Activated effector memory CD4-positive, alpha-beta T cell treated with anti-CD3 and anti-CD28 coated beads, Interleukin-2, amount 50 U/mL, for 16 hours (primary cell): ENCODE measurements at regions not wholly inside any gene's neighbourhood (a gene's known extent, or its start where the extent isn't known, plus 50 kb on each side); places are given as distances from the start of the nearest gene placed in this dataset.

Experiments
- DNase-seq: peaks from one replicate; pipeline ENCODE4 v3.0.0-alpha.2; 2020

GRCh38 chr14:49220492-49220891 lies 365.7 kb downstream of the RPS29 start:
- DNase-seq: no peak

GRCh38 chr14:49218436-49219092 lies 367.6 kb downstream of the RPS29 start:
- no peak for DNase-seq

GRCh38 chr14:49212721-49213120 lies 373.5 kb downstream of the RPS29 start:
- DNase-seq: no peak

GRCh38 chr14:49209416-49209815 lies 376.8 kb downstream of the RPS29 start:
- no peak for DNase-seq

GRCh38 chr14:49206828-49207227 lies 379.4 kb downstream of the RPS29 start:
- DNase-seq: no peak

- no peak for DNase-seq
These were observed 382.5 kb downstream of the RPS29 start for GRCh38 chr14:49203676-49204075.

GRCh38 chr14:49199159-49199558 lies 387.0 kb downstream of the RPS29 start:
- no peak for DNase-seq

GRCh38 chr14:49196327-49196726 lies 389.9 kb downstream of the RPS29 start:
- no peak for DNase-seq

GRCh38 chr14:49194067-49194466 lies 392.1 kb downstream of the RPS29 start:
- no peak for DNase-seq

GRCh38 chr14:49193332-49194065 lies 392.7 kb downstream of the RPS29 start:
- DNase-seq: no peak

GRCh38 chr14:49191380-49191779 lies 394.8 kb downstream of the RPS29 start:
- DNase-seq: no peak

GRCh38 chr14:49189375-49189774 lies 396.8 kb downstream of the RPS29 start:
- no peak for DNase-seq

- DNase-seq: no peak
These were observed 398.4 kb downstream of the RPS29 start for GRCh38 chr14:49187799-49188198.

GRCh38 chr14:49173765-49174373 lies 412.3 kb downstream of the RPS29 start:
- DNase-seq: no peak

GRCh38 chr14:49164074-49164473 lies 422.1 kb downstream of the RPS29 start:
- no peak for DNase-seq

- DNase-seq: no peak
These were observed 425.2 kb downstream of the RPS29 start for GRCh38 chr14:49160983-49161382.

GRCh38 chr14:49159081-49159480 lies 427.1 kb downstream of the RPS29 start:
- no peak for DNase-seq

- no peak for DNase-seq
These were observed 446.6 kb downstream of the RPS29 start for GRCh38 chr14:49139593-49139992.

- no peak for DNase-seq
These were observed 451.2 kb downstream of the RPS29 start for GRCh38 chr14:49134940-49135339.

GRCh38 chr14:49121246-49121645 lies 464.9 kb downstream of the RPS29 start:
- no peak for DNase-seq

GRCh38 chr14:49114161-49114893 lies 471.9 kb downstream of the RPS29 start:
- DNase-seq: no peak

- DNase-seq: no peak
These were observed 479.2 kb downstream of the RPS29 start for GRCh38 chr14:49106741-49107667.
